Thymus (tissue), 11 donors: ENCODE measurements at regions not wholly inside any gene's neighbourhood (a gene's known extent, or its start where the extent isn't known, plus 50 kb on each side); places are given as distances from the start of the nearest gene placed in this dataset.

Experiments used
- DNase-seq, 9 donors: peaks; one replicate each; pipeline ENCODE4 v3.0.0-alpha.2; 2013; ENCODE audit warnings: low spot score in 9 of 9, low read depth in 6 of 9, missing footprints in 1 of 9
- H3K27ac ChIP-seq, 2 donors: one replicate each; pipeline ENCODE4 v1.5.1; 2013; ENCODE audit warnings: control low read depth in 1 of 2, low read depth in 1 of 2, low read length in 1 of 2, mild to moderate bottlenecking in 1 of 2, moderate library complexity in 1 of 2
- H3K27me3 ChIP-seq, 2 donors: one replicate each; pipeline ENCODE4 v1.5.1; 2013; ENCODE audit warnings: low read length in 1 of 2; ENCODE audit not compliant: control insufficient read depth in 2 of 2, insufficient read depth in 1 of 2
- H3K36me3 ChIP-seq, 2 donors: one replicate each; pipeline ENCODE4 v1.5.1; 2013; ENCODE audit warnings: low read length in 1 of 2, mild to moderate bottlenecking in 1 of 2, moderate library complexity in 1 of 2; ENCODE audit not compliant: control insufficient read depth in 2 of 2, insufficient read depth in 2 of 2
- H3K4me1 ChIP-seq, 2 donors: one replicate each; pipeline ENCODE4 v1.5.1; 2013; ENCODE audit warnings: low read length in 2 of 2; ENCODE audit not compliant: control insufficient read depth in 2 of 2, insufficient read depth in 2 of 2
- H3K4me3 ChIP-seq, 2 donors: one replicate each; pipeline ENCODE4 v1.5.1; 2013; ENCODE audit warnings: low read length in 2 of 2, control low read depth in 1 of 2, mild to moderate bottlenecking in 1 of 2
- H3K9me3 ChIP-seq, 2 donors: one replicate each; pipeline ENCODE4 v1.5.1; 2013; ENCODE audit warnings: low read length in 1 of 2, mild to moderate bottlenecking in 1 of 2; ENCODE audit not compliant: control insufficient read depth in 2 of 2, insufficient read depth in 1 of 2
- WGBS: extraction: QIAGEN DNeasy Blood & Tissue Kit; methylation state at CpG from one replicate; pipeline ENCODE4 v1.1.7; 2013; 5-methylcytosine and 5-hydroxymethylcytosine counted together
- donor health status: healthy.

- H3K27me3 ChIP-seq, result no peaks in the 10 kb centered on the region
- no peak overlapping the region for H3K4me3 ChIP-seq
- no peaks in the 10 kb centered on the region for H3K4me1 ChIP-seq
- no peaks in the 10 kb centered on the region for H3K36me3 ChIP-seq
- no peaks in the 10 kb centered on the region for H3K9me3 ChIP-seq
- 88% methylated on average over 2 of the region's 2 CpGs for WGBS
- no peak for DNase-seq
- no peak overlapping the region for H3K27ac ChIP-seq
Observed at GRCh38 chr5:54717459-54717858, 199.9 kb downstream of the SNX18 start.

GRCh38 chr5:54713923-54714581 is 196.5 kb downstream of the SNX18 start:
- Histone ChIP-seq H3K27me3 (no peaks in the 10 kb centered on the region), H3K27ac (no peak overlapping the region), H3K36me3 (no peaks in the 10 kb centered on the region), H3K4me3 (no peak overlapping the region), H3K4me1 (no peaks in the 10 kb centered on the region), H3K9me3 (no peaks in the 10 kb centered on the region)
- WGBS, result 89% methylated on average over 4 of the region's 4 CpGs
- no peak for DNase-seq

GRCh38 chr5:54709096-54709495 is 191.5 kb downstream of the SNX18 start:
- no peaks in the 10 kb centered on the region for H3K4me1 ChIP-seq
- no peak for DNase-seq
- no peaks in the 10 kb centered on the region for H3K9me3 ChIP-seq
- WGBS, result 94% methylated on average over 2 of the region's 2 CpGs
- H3K27ac ChIP-seq, result no peak overlapping the region
- no peaks in the 10 kb centered on the region for H3K27me3 ChIP-seq
- no peak overlapping the region for H3K4me3 ChIP-seq
- H3K36me3 ChIP-seq, result no peaks in the 10 kb centered on the region

DNA sequence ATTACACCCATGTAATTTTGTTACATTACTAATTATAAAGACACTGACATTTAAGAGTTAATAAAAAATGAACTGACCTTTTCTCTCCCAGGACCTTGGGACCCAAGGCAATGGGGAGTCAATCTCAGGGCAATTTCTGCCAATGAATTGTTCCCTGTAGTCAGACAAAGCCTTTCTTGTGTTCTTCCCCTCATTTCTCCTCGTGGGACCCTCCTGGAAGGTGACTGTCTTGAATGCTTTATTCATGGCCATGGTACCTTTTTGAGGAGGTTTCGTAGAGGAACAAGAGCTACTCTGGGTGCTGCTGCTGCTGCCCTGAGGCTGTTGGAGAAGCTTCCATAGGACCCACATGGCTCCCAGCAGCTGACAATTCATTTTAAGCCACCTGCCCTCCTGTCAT is 190.3 kb downstream of the SNX18 start:
- H3K4me1 ChIP-seq, result no peaks in the 10 kb centered on the region
- H3K9me3 ChIP-seq, result no peaks in the 10 kb centered on the region
- DNase-seq, result no peak
- H3K4me3 ChIP-seq, result no peak overlapping the region
- H3K36me3 ChIP-seq, result no peaks in the 10 kb centered on the region
- H3K27ac ChIP-seq, result no peak overlapping the region
- 90% methylated on average over 2 of the region's 2 CpGs for WGBS
- no peaks in the 10 kb centered on the region for H3K27me3 ChIP-seq

- no peak overlapping the region for H3K27ac ChIP-seq
- WGBS, result 94% methylated on average over 1 of the region's 1 CpG
- H3K27me3 ChIP-seq, result no peaks in the 10 kb centered on the region
- no peaks in the 10 kb centered on the region for H3K4me1 ChIP-seq
- no peak for DNase-seq
- H3K36me3 ChIP-seq, result no peaks in the 10 kb centered on the region
- no peaks in the 10 kb centered on the region for H3K9me3 ChIP-seq
- no peak overlapping the region for H3K4me3 ChIP-seq
Observed at GRCh38 chr5:54705994-54706653, 188.6 kb downstream of the SNX18 start.

DNA sequence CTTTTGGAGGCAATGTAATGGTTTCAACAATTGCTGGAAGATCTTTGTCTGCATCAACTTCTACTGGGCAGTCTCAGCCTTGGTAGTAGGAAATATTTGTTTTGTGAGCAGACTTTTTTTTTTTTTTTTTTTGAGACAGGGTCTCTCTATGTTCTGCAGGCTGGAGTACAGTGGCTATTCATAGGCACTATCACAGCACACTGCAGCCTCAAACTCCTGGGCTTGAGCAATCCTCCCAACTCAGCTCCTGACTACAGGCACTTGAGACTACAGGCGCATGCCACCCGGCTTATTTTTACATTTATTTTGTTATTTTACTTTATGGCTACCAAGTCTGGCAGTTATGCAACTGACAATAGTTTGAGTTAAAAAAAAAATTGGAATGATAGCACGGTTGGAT is 187.3 kb downstream of the SNX18 start:
- H3K27me3 ChIP-seq, result no peaks in the 10 kb centered on the region
- 97% methylated on average over 3 of the region's 3 CpGs for WGBS
- no peak for DNase-seq
- H3K4me3 ChIP-seq, result no peak overlapping the region
- H3K36me3 ChIP-seq, result no peaks in the 10 kb centered on the region
- H3K27ac ChIP-seq, result no peak overlapping the region
- H3K4me1 ChIP-seq, result no peaks in the 10 kb centered on the region
- H3K9me3 ChIP-seq, result no peaks in the 10 kb centered on the region

DNA sequence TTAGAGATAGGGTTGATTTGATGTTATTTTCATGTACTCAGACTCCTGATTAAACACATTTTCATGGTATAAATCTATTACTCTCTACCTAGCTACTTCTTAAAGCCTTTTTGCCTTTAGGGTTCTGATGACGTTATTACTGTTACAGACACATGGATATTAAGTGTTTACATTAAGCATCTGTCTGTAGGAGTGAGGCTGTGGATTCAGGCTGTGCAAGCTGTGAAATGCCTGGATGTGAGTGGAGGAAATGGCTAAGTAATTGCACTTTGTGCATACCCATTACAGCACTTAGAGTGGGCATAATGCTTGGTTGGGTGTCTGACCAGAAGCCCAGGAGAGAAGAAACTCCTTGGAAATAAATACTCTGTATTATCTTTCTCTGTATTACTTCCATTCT is 186.8 kb downstream of the SNX18 start:
- H3K4me1 ChIP-seq, result no peaks in the 10 kb centered on the region
- no peaks in the 10 kb centered on the region for H3K27me3 ChIP-seq
- WGBS, result 99% methylated on average over 1 of the region's 1 CpG
- no peaks in the 10 kb centered on the region for H3K9me3 ChIP-seq
- no peaks in the 10 kb centered on the region for H3K36me3 ChIP-seq
- no peak for DNase-seq
- no peak overlapping the region for H3K4me3 ChIP-seq
- H3K27ac ChIP-seq, result no peak overlapping the region

DNA sequence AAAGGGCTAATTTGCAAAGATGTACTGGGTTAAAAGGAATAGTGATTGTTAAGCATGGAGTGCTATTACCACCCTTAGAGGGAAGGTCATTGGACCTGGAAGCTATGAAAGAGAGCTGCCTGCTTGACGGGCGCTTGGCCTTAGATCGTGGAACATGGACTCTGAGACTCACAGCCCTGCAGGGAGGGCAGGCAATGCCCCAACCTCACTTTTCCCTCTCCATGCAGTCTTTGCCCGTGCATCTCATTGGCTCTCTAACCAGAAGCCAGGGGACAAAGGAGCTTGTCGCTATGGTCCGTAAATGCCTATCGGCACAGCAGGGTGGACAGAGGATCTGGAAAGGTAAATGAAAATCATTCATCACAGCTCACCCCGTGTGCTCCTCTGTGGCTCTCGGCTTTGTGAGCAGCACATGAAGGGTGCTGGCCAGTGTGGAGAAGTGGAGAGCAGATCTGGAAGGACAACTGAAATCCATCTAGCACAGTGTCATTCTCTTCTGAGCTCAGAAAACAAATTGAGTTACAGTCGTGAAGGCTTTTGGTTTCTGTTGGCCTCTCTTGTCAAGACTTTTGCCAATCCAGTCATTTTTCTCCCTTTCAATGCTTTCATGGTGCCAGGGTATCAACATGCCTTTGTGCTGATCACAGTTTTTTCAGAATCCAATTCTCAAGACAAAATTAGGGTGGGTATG is 186.2 kb downstream of the SNX18 start:
- H3K4me1 ChIP-seq, result no peaks in the 10 kb centered on the region
- no peak for DNase-seq
- no peaks in the 10 kb centered on the region for H3K9me3 ChIP-seq
- H3K27ac ChIP-seq, result no peak overlapping the region
- no peak overlapping the region for H3K4me3 ChIP-seq
- WGBS, result 96% methylated on average over 10 of the region's 10 CpGs
- H3K27me3 ChIP-seq, result no peaks in the 10 kb centered on the region
- H3K36me3 ChIP-seq, result no peaks in the 10 kb centered on the region

- H3K4me3 ChIP-seq, result no peak overlapping the region
- no peaks in the 10 kb centered on the region for H3K4me1 ChIP-seq
- H3K27ac ChIP-seq, result peak overlapping the region in 1 of 2 donors; percentile 13
- H3K27me3 ChIP-seq, result no peaks in the 10 kb centered on the region
- H3K36me3 ChIP-seq, result no peaks in the 10 kb centered on the region
- H3K9me3 ChIP-seq, result no peaks in the 10 kb centered on the region
- DNase-seq, result no peak
- WGBS, result 93% methylated on average over 2 of the region's 2 CpGs
Observed at GRCh38 chr5:54703133-54703532, 185.6 kb downstream of the SNX18 start.
